ENCODE measurements at regions not wholly inside any gene's neighbourhood (a gene's known extent, or its start where the extent isn't known, plus 50 kb on each side); places are given as distances from the start of the nearest gene placed in this dataset.

- Histone ChIP-seq H3K4me1 (no peaks in the 10 kb centered on the region), H3K27me3 (no peaks in the 10 kb centered on the region), H3K9me3 (peaks cover 0 to 5% (median 2%) of the 10 kb centered on the region in 4 donors), H3K4me3 (no peak overlapping the region), H3K27ac (no peak overlapping the region), H3K36me3 (no peaks in the 10 kb centered on the region)
- DNase-seq = no peak
- TF ChIP-seq POLR2A (IDR thresholded peaks at IDR 0.05) (no peak), EP300 (IDR thresholded peaks at IDR 0.05) (no peak), POLR2AphosphoS5 (IDR thresholded peaks at IDR 0.05) (no peak)
- TF ChIP-seq, protein P1, sequence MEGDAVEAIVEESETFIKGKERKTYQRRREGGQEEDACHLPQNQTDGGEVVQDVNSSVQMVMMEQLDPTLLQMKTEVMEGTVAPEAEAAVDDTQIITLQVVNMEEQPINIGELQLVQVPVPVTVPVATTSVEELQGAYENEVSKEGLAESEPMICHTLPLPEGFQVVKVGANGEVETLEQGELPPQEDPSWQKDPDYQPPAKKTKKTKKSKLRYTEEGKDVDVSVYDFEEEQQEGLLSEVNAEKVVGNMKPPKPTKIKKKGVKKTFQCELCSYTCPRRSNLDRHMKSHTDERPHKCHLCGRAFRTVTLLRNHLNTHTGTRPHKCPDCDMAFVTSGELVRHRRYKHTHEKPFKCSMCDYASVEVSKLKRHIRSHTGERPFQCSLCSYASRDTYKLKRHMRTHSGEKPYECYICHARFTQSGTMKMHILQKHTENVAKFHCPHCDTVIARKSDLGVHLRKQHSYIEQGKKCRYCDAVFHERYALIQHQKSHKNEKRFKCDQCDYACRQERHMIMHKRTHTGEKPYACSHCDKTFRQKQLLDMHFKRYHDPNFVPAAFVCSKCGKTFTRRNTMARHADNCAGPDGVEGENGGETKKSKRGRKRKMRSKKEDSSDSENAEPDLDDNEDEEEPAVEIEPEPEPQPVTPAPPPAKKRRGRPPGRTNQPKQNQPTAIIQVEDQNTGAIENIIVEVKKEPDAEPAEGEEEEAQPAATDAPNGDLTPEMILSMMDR (IDR thresholded peaks at IDR 0.05) = no peak
- intact Hi-C loops (cut with DNase I; ENCODE audit: low total_unique reads) = no loop called here
Observed at GRCh38 chr11:107071129-107071528, 52.9 kb upstream of the GUCY1A2 start.

All from stomach (tissue), 6 donors.